ENCODE measurements at regions not wholly inside any gene's neighbourhood (a gene's known extent, or its start where the extent isn't known, plus 50 kb on each side); places are given as distances from the start of the nearest gene placed in this dataset.

GRCh38 chr6:90669846-90670245 is 83.0 kb upstream of the MAP3K7 start:
- in situ Hi-C loops (cut with HindIII; ENCODE audit: low sequenced_read_pairs), result no loop called here
- DNase-seq (ENCODE audit: low read depth, low spot score), result no peak
- no peak for TF ChIP-seq CTCF (IDR thresholded peaks at IDR 0.05; ENCODE audit: low read depth, low read length)
- H3K4me3 ChIP-seq (ENCODE audit: low read depth, low read length), result no peak overlapping the region

- no peak for TF ChIP-seq CTCF (IDR thresholded peaks at IDR 0.05; ENCODE audit: low read depth, low read length)
- DNase-seq (ENCODE audit: low read depth, low spot score), result no peak
- in situ Hi-C loops (cut with HindIII; ENCODE audit: low sequenced_read_pairs), result no loop called here
- no peak overlapping the region for H3K4me3 ChIP-seq (ENCODE audit: low read depth, low read length)
Observed at GRCh38 chr6:90669420-90669819, 82.5 kb upstream of the MAP3K7 start.

GRCh38 chr6:90668141-90668540 is 81.3 kb upstream of the MAP3K7 start:
- no peak for DNase-seq (ENCODE audit: low read depth, low spot score)
- in situ Hi-C loops (cut with HindIII; ENCODE audit: low sequenced_read_pairs), result no loop called here
- H3K4me3 ChIP-seq (ENCODE audit: low read depth, low read length), result no peak overlapping the region
- TF ChIP-seq CTCF (IDR thresholded peaks at IDR 0.05; ENCODE audit: low read depth, low read length), result no peak

GRCh38 chr6:90663873-90664272 is 77.0 kb upstream of the MAP3K7 start:
- no peak overlapping the region for H3K4me3 ChIP-seq (ENCODE audit: low read depth, low read length)
- no peak for TF ChIP-seq CTCF (IDR thresholded peaks at IDR 0.05; ENCODE audit: low read depth, low read length)
- DNase-seq (ENCODE audit: low read depth, low spot score), result no peak
- in situ Hi-C loops (cut with HindIII; ENCODE audit: low sequenced_read_pairs), result no loop called here

GRCh38 chr6:90663106-90663505 is 76.2 kb upstream of the MAP3K7 start:
- no peak for DNase-seq (ENCODE audit: low read depth, low spot score)
- TF ChIP-seq CTCF (IDR thresholded peaks at IDR 0.05; ENCODE audit: low read depth, low read length), result no peak
- H3K4me3 ChIP-seq (ENCODE audit: low read depth, low read length), result no peak overlapping the region
- in situ Hi-C loops (cut with HindIII; ENCODE audit: low sequenced_read_pairs), result no loop called here

- TF ChIP-seq CTCF (IDR thresholded peaks at IDR 0.05; ENCODE audit: low read depth, low read length), result no peak
- in situ Hi-C loops (cut with HindIII; ENCODE audit: low sequenced_read_pairs), result no loop called here
- H3K4me3 ChIP-seq (ENCODE audit: low read depth, low read length), result no peak overlapping the region
- DNase-seq (ENCODE audit: low read depth, low spot score), result no peak
Observed at GRCh38 chr6:90660931-90661330, 74.1 kb upstream of the MAP3K7 start.

GRCh38 chr6:90658497-90658896 is 71.6 kb upstream of the MAP3K7 start:
- in situ Hi-C loops (cut with HindIII; ENCODE audit: low sequenced_read_pairs), result no loop called here
- DNase-seq (ENCODE audit: low read depth, low spot score), result no peak
- H3K4me3 ChIP-seq (ENCODE audit: low read depth, low read length), result no peak overlapping the region
- no peak for TF ChIP-seq CTCF (IDR thresholded peaks at IDR 0.05; ENCODE audit: low read depth, low read length)

All from astrocyte of the spinal cord (primary cell).